Neural progenitor cell (in vitro differentiated cells): ENCODE measurements at regions not wholly inside any gene's neighbourhood (a gene's known extent, or its start where the extent isn't known, plus 50 kb on each side); places are given as distances from the start of the nearest gene placed in this dataset.
"Not testable (repeated sequence)": the region's sequence is repeated elsewhere in the genome, so short reads cannot be mapped to it uniquely, and the experiment has no call there.

Experiments used
- DNase-seq: peaks from one replicate; pipeline ENCODE4 v3.0.0-alpha.2; 2016; ENCODE audit warnings: low spot score
- H2AFZ ChIP-seq: fragments of 200-600 bp; sonication (generic); replicated peaks from 2 replicates; pipeline ENCODE4 v1.6.1; 2016; ENCODE audit warnings: antibody characterized with exemption
- H3F3A ChIP-seq: fragments of 200-600 bp; sonication (generic); 2 replicates; pipeline ENCODE4 v1.6.1; 2016; ENCODE audit warnings: antibody characterized with exemption, low read depth
- H3K27ac ChIP-seq: fragments of 200-600 bp; sonication (generic); 2 replicates; pipeline ENCODE4 v1.5.1; 2016; ENCODE audit warnings: mild to moderate bottlenecking
- H3K27me3 ChIP-seq: fragments of 200-600 bp; sonication (generic); 2 replicates; pipeline ENCODE4 v1.6.1; 2016; ENCODE audit warnings: mild to moderate bottlenecking, moderate library complexity
- H3K36me3 ChIP-seq: fragments of 200-600 bp; sonication (generic); 2 replicates; pipeline ENCODE4 v1.5.1; 2016
- H3K4me1 ChIP-seq: fragments of 200-600 bp; sonication (generic); 2 replicates; pipeline ENCODE4 v1.6.1; 2016; ENCODE audit warnings: mixed run types
- H3K4me2 ChIP-seq: fragments of 200-600 bp; sonication (generic); 2 replicates; pipeline ENCODE4 v1.6.1; 2016
- H3K4me3 ChIP-seq: fragments of 200-600 bp; sonication (generic); 2 replicates; pipeline ENCODE4 v1.5.1; 2016
- H3K79me2 ChIP-seq: fragments of 200-600 bp; sonication (generic); 2 replicates; pipeline ENCODE4 v1.6.1; 2016; ENCODE audit warnings: low read depth
- H3K9ac ChIP-seq: fragments of 200-600 bp; sonication (generic); 2 replicates; pipeline ENCODE4 v1.6.1; 2016
- H3K9me3 ChIP-seq: fragments of 200-600 bp; sonication (generic); 2 replicates; pipeline ENCODE4 v1.5.1; 2016; ENCODE audit warnings: low read depth
- H4K20me1 ChIP-seq: fragments of 200-600 bp; sonication (generic); 2 replicates; pipeline ENCODE4 v1.6.1; 2016; ENCODE audit warnings: low read depth
- H3K27ac Mint-ChIP-seq: 3 replicates; pipeline ENCODE4 v1.8.0; 2021; ENCODE audit warnings: mixed read lengths
- H3K27me3 Mint-ChIP-seq: 2 replicates; pipeline ENCODE4 v1.8.0; 2022; ENCODE audit warnings: low read depth, mild to moderate bottlenecking, inconsistent platforms, moderate library complexity, mixed read lengths; ENCODE audit not compliant: insufficient read depth
- H3K36me3 Mint-ChIP-seq: 3 replicates; pipeline ENCODE4 v1.8.0; 2021; ENCODE audit warnings: mixed read lengths
- H3K4me1 Mint-ChIP-seq: 3 replicates; pipeline ENCODE4 v1.8.0; 2021; ENCODE audit warnings: mixed read lengths
- H3K4me3 Mint-ChIP-seq: 3 replicates; pipeline ENCODE4 v1.8.0; 2021; ENCODE audit warnings: mild to moderate bottlenecking, moderate library complexity, mixed read lengths
- H3K9me3 Mint-ChIP-seq: 3 replicates; pipeline ENCODE4 v1.8.0; 2020; ENCODE audit warnings: mixed read lengths
- EZH2 ChIP-seq: fragments of 200-600 bp; sonication (generic); IDR thresholded peaks from 2 replicates; pipeline ENCODE4 v1.6.1; 2017; ENCODE audit warnings: antibody characterized with exemption, mild to moderate bottlenecking, moderate library complexity
- EZH2phosphoT487 ChIP-seq: fragments of 200-600 bp; sonication (generic); IDR thresholded peaks from 2 replicates; pipeline ENCODE4 v1.6.1; 2017; ENCODE audit warnings: antibody characterized with exemption
- TF ChIP-seq, protein P1 (sequence below): fragments of 200-600 bp; sonication (generic); IDR thresholded peaks from 2 replicates; pipeline ENCODE4 v1.5.1; 2017; ENCODE audit warnings: antibody characterized with exemption, mild to moderate bottlenecking

DNA sequence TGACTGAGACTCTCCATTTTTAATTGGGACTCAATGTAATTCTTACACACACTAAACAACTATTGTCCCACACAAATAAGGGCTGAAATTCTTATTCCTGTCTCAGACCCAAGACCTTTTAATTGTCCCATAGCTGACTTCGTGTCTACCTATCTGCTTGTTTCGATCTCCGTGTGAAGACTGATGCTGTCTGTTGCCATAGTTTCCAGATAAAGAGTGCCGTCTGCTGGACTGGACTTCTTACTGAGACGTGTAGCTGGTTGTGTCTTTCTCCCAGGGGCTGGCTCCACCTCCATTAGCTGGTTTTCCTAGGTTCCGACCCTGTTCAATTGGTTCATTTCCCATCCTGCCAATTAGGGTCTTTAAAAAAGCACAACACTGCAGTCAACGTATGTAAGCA lies 235.3 kb upstream of the PLXNA2 start:
- H3K4me3 Mint-ChIP-seq: no peak overlapping the region
- Histone ChIP-seq H3K36me3 (no peaks in the 10 kb centered on the region), H2AFZ (no peak overlapping the region), H4K20me1 (no peaks in the 10 kb centered on the region), H3K4me3 (no peak overlapping the region), H3K9ac (no peak overlapping the region), H3K4me2 (no peak overlapping the region), H3K27ac (no peak overlapping the region), H3K9me3 (no peaks in the 10 kb centered on the region), H3K4me1 (peaks cover 10% of the 10 kb centered on the region), H3K27me3 (no peaks in the 10 kb centered on the region), H3F3A (no peaks in the 10 kb centered on the region), H3K79me2 (no peaks in the 10 kb centered on the region)
- DNase-seq: no peak
- H3K27me3 Mint-ChIP-seq: peaks cover 6% of the 10 kb centered on the region
- peaks cover 43% of the 10 kb centered on the region for H3K4me1 Mint-ChIP-seq
- H3K36me3 Mint-ChIP-seq: no peaks in the 10 kb centered on the region
- no peaks in the 10 kb centered on the region for H3K9me3 Mint-ChIP-seq
- no peak overlapping the region for H3K27ac Mint-ChIP-seq
- no peak for TF ChIP-seq EZH2
- TF ChIP-seq EZH2phosphoT487: no peak
- TF ChIP-seq, protein P1, sequence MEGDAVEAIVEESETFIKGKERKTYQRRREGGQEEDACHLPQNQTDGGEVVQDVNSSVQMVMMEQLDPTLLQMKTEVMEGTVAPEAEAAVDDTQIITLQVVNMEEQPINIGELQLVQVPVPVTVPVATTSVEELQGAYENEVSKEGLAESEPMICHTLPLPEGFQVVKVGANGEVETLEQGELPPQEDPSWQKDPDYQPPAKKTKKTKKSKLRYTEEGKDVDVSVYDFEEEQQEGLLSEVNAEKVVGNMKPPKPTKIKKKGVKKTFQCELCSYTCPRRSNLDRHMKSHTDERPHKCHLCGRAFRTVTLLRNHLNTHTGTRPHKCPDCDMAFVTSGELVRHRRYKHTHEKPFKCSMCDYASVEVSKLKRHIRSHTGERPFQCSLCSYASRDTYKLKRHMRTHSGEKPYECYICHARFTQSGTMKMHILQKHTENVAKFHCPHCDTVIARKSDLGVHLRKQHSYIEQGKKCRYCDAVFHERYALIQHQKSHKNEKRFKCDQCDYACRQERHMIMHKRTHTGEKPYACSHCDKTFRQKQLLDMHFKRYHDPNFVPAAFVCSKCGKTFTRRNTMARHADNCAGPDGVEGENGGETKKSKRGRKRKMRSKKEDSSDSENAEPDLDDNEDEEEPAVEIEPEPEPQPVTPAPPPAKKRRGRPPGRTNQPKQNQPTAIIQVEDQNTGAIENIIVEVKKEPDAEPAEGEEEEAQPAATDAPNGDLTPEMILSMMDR: no peak

DNA sequence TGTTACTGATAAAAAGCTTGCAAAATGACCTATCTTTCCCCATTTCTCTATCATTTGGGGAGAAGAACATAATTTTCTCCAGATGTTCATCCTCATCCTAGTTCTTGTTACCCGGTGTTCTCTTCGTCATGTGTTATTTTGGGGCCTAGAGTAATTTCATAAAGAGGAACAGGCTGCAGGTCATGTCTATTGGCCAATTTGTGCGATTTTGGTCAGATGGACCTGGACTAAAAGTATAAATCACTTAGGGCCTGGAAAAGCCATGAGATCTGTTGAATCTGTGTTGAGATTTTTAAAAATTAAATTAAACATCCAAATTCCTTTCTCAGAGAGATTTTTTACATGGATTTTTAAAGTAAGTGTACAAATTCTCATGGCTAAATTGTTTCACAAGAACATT lies 241.3 kb upstream of the PLXNA2 start:
- Histone ChIP-seq H3K4me3 (no peak overlapping the region), H2AFZ (no peak overlapping the region), H3K4me1 (no peaks in the 10 kb centered on the region), H3K27ac (no peak overlapping the region), H3K9ac (no peak overlapping the region), H3K4me2 (no peak overlapping the region), H3K36me3 (no peaks in the 10 kb centered on the region), H3K9me3 (no peaks in the 10 kb centered on the region), H4K20me1 (no peaks in the 10 kb centered on the region), H3K79me2 (no peaks in the 10 kb centered on the region), H3K27me3 (no peaks in the 10 kb centered on the region), H3F3A (no peaks in the 10 kb centered on the region)
- H3K4me1 Mint-ChIP-seq: no peaks in the 10 kb centered on the region
- peaks cover 3% of the 10 kb centered on the region for H3K27me3 Mint-ChIP-seq
- H3K27ac Mint-ChIP-seq: no peak overlapping the region
- TF ChIP-seq, protein P1: no peak
- TF ChIP-seq EZH2 (no peak), EZH2phosphoT487 (no peak)
- peaks cover 5% of the 10 kb centered on the region for H3K9me3 Mint-ChIP-seq
- H3K4me3 Mint-ChIP-seq: no peak overlapping the region
- H3K36me3 Mint-ChIP-seq: no peaks in the 10 kb centered on the region
- DNase-seq: no peak

DNA sequence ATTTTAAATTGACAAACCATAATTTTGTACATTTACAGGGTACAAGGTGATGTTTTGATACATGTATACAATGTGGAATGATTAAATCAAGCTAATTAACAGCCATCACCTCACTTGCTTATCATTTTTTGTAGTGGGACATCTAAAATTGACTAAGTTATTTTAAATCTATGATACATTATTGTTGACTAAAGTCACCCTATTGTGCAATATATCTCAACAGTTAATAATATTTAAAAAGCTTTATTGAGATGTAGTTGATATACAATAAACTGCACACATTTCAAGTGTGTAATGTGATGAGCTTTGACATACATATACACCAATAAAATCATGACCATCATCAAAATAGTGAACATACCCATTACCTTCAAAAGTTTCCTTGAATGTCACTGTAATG lies 242.5 kb upstream of the PLXNA2 start:
- Histone ChIP-seq H3F3A (no peaks in the 10 kb centered on the region), H3K9me3 (no peaks in the 10 kb centered on the region), H3K36me3 (no peaks in the 10 kb centered on the region), H3K4me1 (no peaks in the 10 kb centered on the region), H3K79me2 (no peaks in the 10 kb centered on the region), H3K27ac (no peak overlapping the region), H3K27me3 (no peaks in the 10 kb centered on the region), H3K4me2 (no peak overlapping the region), H2AFZ (no peak overlapping the region), H4K20me1 (no peaks in the 10 kb centered on the region), H3K4me3 (no peak overlapping the region), H3K9ac (no peak overlapping the region)
- H3K9me3 Mint-ChIP-seq: peaks cover 5% of the 10 kb centered on the region
- no peak overlapping the region for H3K4me3 Mint-ChIP-seq
- H3K27ac Mint-ChIP-seq: no peak overlapping the region
- H3K36me3 Mint-ChIP-seq: no peaks in the 10 kb centered on the region
- TF ChIP-seq EZH2 (no peak), EZH2phosphoT487 (no peak)
- TF ChIP-seq, protein P1: no peak
- peaks cover 3% of the 10 kb centered on the region for H3K27me3 Mint-ChIP-seq
- no peak for DNase-seq
- H3K4me1 Mint-ChIP-seq: no peaks in the 10 kb centered on the region

DNA sequence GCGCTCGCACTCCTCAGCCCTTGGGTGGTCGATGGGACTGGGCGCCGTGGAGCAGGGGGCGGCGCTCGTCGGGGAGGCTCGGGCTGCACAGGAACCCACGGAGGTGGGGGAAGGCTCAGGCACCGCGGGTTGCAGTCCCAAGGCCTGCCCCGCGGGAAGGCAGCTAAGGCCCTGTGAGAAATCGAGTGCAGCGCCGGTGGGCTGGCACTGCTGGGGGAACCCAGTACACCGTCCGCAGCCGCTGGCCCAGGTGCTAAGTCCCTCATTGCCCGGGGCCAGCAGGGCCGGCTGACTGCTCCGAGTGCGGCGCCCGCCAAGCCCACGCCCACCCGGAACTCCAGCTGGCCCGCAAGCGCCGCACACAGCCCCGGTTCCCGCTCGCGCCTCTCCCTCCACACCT lies 244.2 kb upstream of the PLXNA2 start:
- not testable (repeated sequence) for H3K27me3 Mint-ChIP-seq, H3K36me3 Mint-ChIP-seq, H3K9ac ChIP-seq, H4K20me1 ChIP-seq, H3K4me1 ChIP-seq, DNase-seq, H3K79me2 ChIP-seq, H3K27me3 ChIP-seq, H3F3A ChIP-seq, H3K9me3 Mint-ChIP-seq, H2AFZ ChIP-seq, H3K4me3 Mint-ChIP-seq, H3K4me1 Mint-ChIP-seq, H3K4me3 ChIP-seq, H3K9me3 ChIP-seq, H3K36me3 ChIP-seq, H3K27ac Mint-ChIP-seq, H3K27ac ChIP-seq, H3K4me2 ChIP-seq
